Large intestine (tissue), 3 donors: ENCODE measurements at regions not wholly inside any gene's neighbourhood (a gene's known extent, or its start where the extent isn't known, plus 50 kb on each side); places are given as distances from the start of the nearest gene placed in this dataset.
A peak's percentile ranks its signal among the peaks of the same experiment; 100 is the strongest.

ENCODE experiments used
- DNase-seq, 2 donors: peaks; one replicate each; pipeline versions ENCODE4 v3.0.0 to v3.0.0-alpha.2; 2013
- H3K27ac ChIP-seq: one replicate; pipeline ENCODE4 v1.5.1; 2013; ENCODE audit warnings: low read length
- H3K27me3 ChIP-seq: 2 replicates; pipeline ENCODE4 v1.6.1; 2013; ENCODE audit warnings: low read length; ENCODE audit not compliant: control insufficient read depth, insufficient read depth
- H3K36me3 ChIP-seq: 2 replicates; pipeline ENCODE4 v1.6.1; 2013; ENCODE audit warnings: low read length; ENCODE audit not compliant: control insufficient read depth, insufficient read depth
- H3K4me1 ChIP-seq: one replicate; pipeline ENCODE4 v1.6.1; 2013; ENCODE audit warnings: low read length; ENCODE audit not compliant: control insufficient read depth, insufficient read depth
- H3K4me3 ChIP-seq: one replicate; pipeline ENCODE4 v1.5.1; 2013; ENCODE audit warnings: low read length
- H3K9me3 ChIP-seq: one replicate; pipeline ENCODE4 v1.6.1; 2013; ENCODE audit warnings: mild to moderate bottlenecking, low read depth, low read length, moderate library complexity; ENCODE audit not compliant: control insufficient read depth
- WGBS: methylation state at CpG from one replicate; pipeline ENCODE4 v1.1.5; 2013; ENCODE audit warnings: low lambda C conversion rate; ENCODE audit not compliant: insufficient coverage; 5-methylcytosine and 5-hydroxymethylcytosine counted together

GRCh38 chr9:1354606-1355005 is 304.4 kb downstream of the DMRT2 start:
- Histone ChIP-seq H3K4me1 (no peaks in the 10 kb centered on the region), H3K27me3 (no peaks in the 10 kb centered on the region), H3K36me3 (no peaks in the 10 kb centered on the region), H3K9me3 (no peaks in the 10 kb centered on the region), H3K27ac (no peak overlapping the region), H3K4me3 (no peak overlapping the region)
- DNase-seq = no peak
- no CpG with 5 or more reads among the region's 4 CpGs for WGBS

GRCh38 chr9:1355656-1356055 is 305.5 kb downstream of the DMRT2 start:
- Histone ChIP-seq H3K36me3 (no peaks in the 10 kb centered on the region), H3K4me3 (no peak overlapping the region), H3K27ac (no peak overlapping the region), H3K27me3 (no peaks in the 10 kb centered on the region), H3K9me3 (no peaks in the 10 kb centered on the region), H3K4me1 (no peaks in the 10 kb centered on the region)
- no peak for DNase-seq
- WGBS = no CpG with 5 or more reads among the region's 1 CpG

GRCh38 chr9:1362845-1363244 is 312.7 kb downstream of the DMRT2 start:
- H3K27me3 ChIP-seq = no peaks in the 10 kb centered on the region
- no peak overlapping the region for H3K27ac ChIP-seq
- no CpG with 5 or more reads among the region's 6 CpGs for WGBS
- H3K4me1 ChIP-seq = no peaks in the 10 kb centered on the region
- no peaks in the 10 kb centered on the region for H3K9me3 ChIP-seq
- H3K36me3 ChIP-seq = no peaks in the 10 kb centered on the region
- no peak overlapping the region for H3K4me3 ChIP-seq
- DNase-seq = no peak

GRCh38 chr9:1366276-1366675 is 316.1 kb downstream of the DMRT2 start:
- no peak overlapping the region for H3K4me3 ChIP-seq
- no peak overlapping the region for H3K27ac ChIP-seq
- WGBS = no CpG with 5 or more reads among the region's 2 CpGs
- no peaks in the 10 kb centered on the region for H3K27me3 ChIP-seq
- H3K9me3 ChIP-seq = no peaks in the 10 kb centered on the region
- H3K36me3 ChIP-seq = no peaks in the 10 kb centered on the region
- no peak for DNase-seq
- H3K4me1 ChIP-seq = no peaks in the 10 kb centered on the region

GRCh38 chr9:1369297-1369696 is 319.1 kb downstream of the DMRT2 start:
- H3K27me3 ChIP-seq = no peaks in the 10 kb centered on the region

GRCh38 chr9:1373445-1373844 is 323.3 kb downstream of the DMRT2 start:
- Histone ChIP-seq H3K4me3 (no peak overlapping the region), H3K9me3 (no peaks in the 10 kb centered on the region), H3K27me3 (no peaks in the 10 kb centered on the region), H3K4me1 (no peaks in the 10 kb centered on the region), H3K36me3 (no peaks in the 10 kb centered on the region), H3K27ac (no peak overlapping the region)
- WGBS = 73% methylated on average over 4 of the region's 5 CpGs
- no peak for DNase-seq

More at GRCh38 chr9:1369297-1369696, 319.1 kb downstream of the DMRT2 start:
- Histone ChIP-seq H3K4me1 (no peaks in the 10 kb centered on the region), H3K9me3 (no peaks in the 10 kb centered on the region), H3K36me3 (no peaks in the 10 kb centered on the region), H3K4me3 (no peak overlapping the region), H3K27ac (no peak overlapping the region)
- DNase-seq = no peak
- WGBS = 88% methylated on average over 1 of the region's 1 CpG

GRCh38 chr9:1383899-1384455 is 333.8 kb downstream of the DMRT2 start:
- no peaks in the 10 kb centered on the region for H3K9me3 ChIP-seq
- H3K27me3 ChIP-seq = no peaks in the 10 kb centered on the region
- H3K4me1 ChIP-seq = no peaks in the 10 kb centered on the region
- no CpG with 5 or more reads among the region's 4 CpGs for WGBS
- no peak overlapping the region for H3K27ac ChIP-seq
- H3K36me3 ChIP-seq = no peaks in the 10 kb centered on the region
- DNase-seq = no peak
- no peak overlapping the region for H3K4me3 ChIP-seq

GRCh38 chr9:1384816-1385215 is 334.7 kb downstream of the DMRT2 start:
- no peak overlapping the region for H3K4me3 ChIP-seq
- no peaks in the 10 kb centered on the region for H3K9me3 ChIP-seq
- 57% methylated on average over 1 of the region's 2 CpGs for WGBS

GRCh38 chr9:1386420-1386819 is 336.3 kb downstream of the DMRT2 start:
- no peaks in the 10 kb centered on the region for H3K4me1 ChIP-seq
- DNase-seq = no peak
- no peak overlapping the region for H3K4me3 ChIP-seq
- H3K9me3 ChIP-seq = no peaks in the 10 kb centered on the region
- WGBS = no CpG with 5 or more reads among the region's 4 CpGs
- no peaks in the 10 kb centered on the region for H3K36me3 ChIP-seq
- H3K27ac ChIP-seq = no peak overlapping the region
- no peaks in the 10 kb centered on the region for H3K27me3 ChIP-seq

More at GRCh38 chr9:1384816-1385215, 334.7 kb downstream of the DMRT2 start:
- H3K4me1 ChIP-seq = no peaks in the 10 kb centered on the region
- H3K27ac ChIP-seq = no peak overlapping the region
- no peak for DNase-seq
- no peaks in the 10 kb centered on the region for H3K36me3 ChIP-seq
- no peaks in the 10 kb centered on the region for H3K27me3 ChIP-seq

- no peak overlapping the region for H3K4me3 ChIP-seq
- WGBS = 67% methylated on average over 2 of the region's 4 CpGs
- H3K27ac ChIP-seq = no peak overlapping the region
- DNase-seq = no peak
- H3K27me3 ChIP-seq = no peaks in the 10 kb centered on the region
- H3K36me3 ChIP-seq = no peaks in the 10 kb centered on the region
- H3K9me3 ChIP-seq = no peaks in the 10 kb centered on the region
- no peaks in the 10 kb centered on the region for H3K4me1 ChIP-seq
These were observed 338.1 kb downstream of the DMRT2 start for GRCh38 chr9:1388216-1388615.

- WGBS = 50% methylated on average over 2 of the region's 5 CpGs
- no peaks in the 10 kb centered on the region for H3K36me3 ChIP-seq
- H3K4me1 ChIP-seq = no peaks in the 10 kb centered on the region
- H3K27me3 ChIP-seq = no peaks in the 10 kb centered on the region
- H3K27ac ChIP-seq = no peak overlapping the region
- no peaks in the 10 kb centered on the region for H3K9me3 ChIP-seq
- no peak overlapping the region for H3K4me3 ChIP-seq
- DNase-seq = peak in 1 of 2 donors; percentile 3
These were observed 350.8 kb downstream of the DMRT2 start for GRCh38 chr9:1400983-1401382.
